Forelimb muscle (tissue), 1 donor: ENCODE measurements at regions not wholly inside any gene's neighbourhood (a gene's known extent, or its start where the extent isn't known, plus 50 kb on each side); places are given as distances from the start of the nearest gene placed in this dataset.
"Not testable (repeated sequence)": the region's sequence is repeated elsewhere in the genome, so short reads cannot be mapped to it uniquely, and the experiment has no call there.

Experiments used
- DNase-seq: peaks from one replicate; pipeline ENCODE4 v3.0.0-alpha.2; 2013; ENCODE audit warnings: low read depth

- DNase-seq: no peak
These were observed 201.7 kb downstream of the PTH2R start for GRCh38 chr2:208608122-208608835.

GRCh38 chr2:208609166-208609804, 202.7 kb downstream of the PTH2R start:
- DNase-seq: no peak

- not testable (repeated sequence) for DNase-seq
These were observed 209.1 kb downstream of the PTH2R start for GRCh38 chr2:208615675-208616074.

GRCh38 chr2:208618220-208618619, 211.6 kb downstream of the PTH2R start:
- no peak for DNase-seq

- no peak for DNase-seq
These were observed 213.4 kb downstream of the PTH2R start for GRCh38 chr2:208619993-208620392.

- no peak for DNase-seq
These were observed 213.9 kb downstream of the PTH2R start for GRCh38 chr2:208620487-208620978.

- DNase-seq: no peak
These were observed 220.7 kb downstream of the PTH2R start for GRCh38 chr2:208627110-208627884.

- no peak for DNase-seq
These were observed 221.3 kb downstream of the PTH2R start for GRCh38 chr2:208627916-208628315.

- DNase-seq: no peak
These were observed 231.5 kb downstream of the PTH2R start for GRCh38 chr2:208638059-208638458.

- no peak for DNase-seq
These were observed 235.7 kb downstream of the PTH2R start for GRCh38 chr2:208642125-208642779.

GRCh38 chr2:208643145-208643544, 236.6 kb downstream of the PTH2R start:
- no peak for DNase-seq

- no peak for DNase-seq
These were observed 238.6 kb downstream of the PTH2R start for GRCh38 chr2:208645226-208645625.

- DNase-seq: no peak
These were observed 241.8 kb downstream of the PTH2R start for GRCh38 chr2:208648368-208648767.

- DNase-seq: no peak
These were observed 246.8 kb downstream of the PTH2R start for GRCh38 chr2:208653383-208653782.

GRCh38 chr2:208654056-208654455, 247.5 kb downstream of the PTH2R start:
- no peak for DNase-seq

- DNase-seq: no peak
These were observed 250.9 kb downstream of the PTH2R start for GRCh38 chr2:208657468-208657867.

GRCh38 chr2:208669394-208669793, 262.8 kb downstream of the PTH2R start:
- DNase-seq: no peak

- no peak for DNase-seq
These were observed 264.7 kb downstream of the PTH2R start for GRCh38 chr2:208671284-208671683.

- DNase-seq: no peak
These were observed 265.5 kb downstream of the PTH2R start for GRCh38 chr2:208671886-208672680.

- no peak for DNase-seq
These were observed 267.0 kb downstream of the PTH2R start for GRCh38 chr2:208673631-208674030.

GRCh38 chr2:208674919-208675318, 268.3 kb downstream of the PTH2R start:
- no peak for DNase-seq
